Activated CD4-positive, alpha-beta memory T cell treated with anti-CD3 and anti-CD28 coated beads for 36 hours (primary cell): ENCODE measurements at regions not wholly inside any gene's neighbourhood (a gene's known extent, or its start where the extent isn't known, plus 50 kb on each side); places are given as distances from the start of the nearest gene placed in this dataset.

ENCODE experiments used
- CTCF ChIA-PET: fragments of 350-600 bp; sonication (Branson Sonifier 250); formaldehyde crosslinking; loops from one replicate; lab custom pipeline; 2021; ENCODE audit warnings: antibody characterized with exemption, inconsistent platforms; lab: Charles Lee
- POLR2A ChIA-PET: fragments of 350-600 bp; sonication (Branson Sonifier 250); formaldehyde crosslinking; loops from one replicate; lab custom pipeline; 2021; ENCODE audit warnings: antibody characterized with exemption; lab: Charles Lee
- DNase-seq: peaks from one replicate; pipeline ENCODE4 v3.0.0-alpha.2; 2020
- H3K27ac Mint-ChIP-seq: one replicate; pipeline ENCODE4 v1.8.0; 2021; ENCODE audit warnings: mixed read lengths
- H3K27me3 Mint-ChIP-seq: one replicate; pipeline ENCODE4 v1.8.0; 2021; ENCODE audit warnings: mixed read lengths
- H3K36me3 Mint-ChIP-seq: one replicate; pipeline ENCODE4 v1.8.0; 2021; ENCODE audit warnings: mixed read lengths
- H3K4me1 Mint-ChIP-seq: one replicate; pipeline ENCODE4 v1.8.0; 2021; ENCODE audit warnings: low read depth, mixed read lengths
- H3K4me3 Mint-ChIP-seq: one replicate; pipeline ENCODE4 v1.8.0; 2021; ENCODE audit warnings: mild to moderate bottlenecking, mixed read lengths
- H3K9me3 Mint-ChIP-seq: one replicate; pipeline ENCODE4 v1.8.0; 2021; ENCODE audit warnings: mixed read lengths
- intact Hi-C: fragments of 100-400 bp; cut with micrococcal nuclease; formaldehyde crosslinking; loops from one replicate; pipeline ENCODE4 v1.15.1; 2023

DNA sequence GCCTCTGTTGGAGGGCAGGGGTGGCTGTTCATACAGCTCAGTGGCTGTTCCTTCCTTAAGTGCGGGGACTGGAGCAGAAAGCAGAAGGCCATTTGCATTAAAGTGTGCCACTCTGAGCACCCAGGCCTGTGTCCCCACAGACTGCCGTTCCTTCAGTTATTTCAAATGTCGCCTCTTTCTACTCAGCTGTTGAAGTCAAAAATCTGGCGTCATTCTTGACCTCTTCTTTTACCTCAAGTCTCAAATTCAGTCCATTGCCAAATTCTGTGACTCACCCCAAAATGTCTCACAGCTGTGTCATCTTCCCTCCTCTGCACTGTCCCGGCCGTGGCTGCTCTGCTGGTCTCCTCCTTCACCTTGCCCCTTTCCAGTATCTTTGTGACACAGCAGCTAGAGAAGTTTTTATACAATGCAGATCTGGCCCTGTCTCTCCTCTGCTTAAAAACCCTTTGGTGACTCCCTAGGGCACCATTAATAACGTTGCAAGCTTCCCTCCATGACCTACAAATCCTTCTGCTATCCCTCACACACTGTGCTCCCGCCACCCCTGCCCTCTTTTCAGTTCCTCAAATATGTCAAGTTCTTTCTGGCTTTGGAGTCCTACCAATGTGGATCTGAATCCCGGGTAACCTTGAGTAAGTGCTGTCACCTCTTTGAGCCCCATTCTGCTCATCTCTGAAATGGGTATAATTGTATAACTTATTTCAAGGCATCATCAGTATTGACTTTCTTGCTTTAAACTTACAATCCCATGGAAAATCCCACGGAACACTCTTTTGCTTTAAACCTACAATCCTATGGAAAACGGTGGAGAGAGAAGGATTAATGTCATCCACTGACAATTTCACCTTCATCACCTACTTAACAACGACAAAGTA lies 98.3 kb upstream of the BOD1 start:
- ChIA-PET CTCF (no interaction called here), POLR2A (no interaction called here)
- intact Hi-C loops: no loop called here
- Mint-ChIP-seq H3K4me1 (no peaks in the 10 kb centered on the region), H3K4me3 (no peak overlapping the region), H3K36me3 (no peaks in the 10 kb centered on the region), H3K9me3 (no peaks in the 10 kb centered on the region), H3K27me3 (no peaks in the 10 kb centered on the region), H3K27ac (no peak overlapping the region)
- DNase-seq: no peak

DNA sequence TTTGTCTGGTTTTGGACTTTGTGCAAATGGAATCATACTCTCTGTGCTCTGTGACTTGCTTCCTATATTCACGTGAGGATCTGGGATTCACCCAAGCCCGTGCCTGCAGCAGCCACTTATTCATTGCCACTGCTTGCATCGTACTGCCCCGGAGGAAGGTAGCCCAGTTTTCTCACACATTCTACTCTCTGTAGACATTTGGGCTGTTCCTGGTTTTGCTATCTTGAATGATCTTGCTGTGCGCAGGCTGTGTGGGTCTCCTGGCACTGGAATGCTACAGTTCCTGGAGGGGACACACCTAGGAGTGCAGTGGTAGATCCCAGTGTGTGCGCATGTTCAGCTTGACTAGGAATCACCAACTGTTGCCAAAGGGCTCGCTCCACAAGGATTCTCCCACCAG lies 99.2 kb upstream of the BOD1 start:
- ChIA-PET POLR2A (no interaction called here), CTCF (no interaction called here)

DNA sequence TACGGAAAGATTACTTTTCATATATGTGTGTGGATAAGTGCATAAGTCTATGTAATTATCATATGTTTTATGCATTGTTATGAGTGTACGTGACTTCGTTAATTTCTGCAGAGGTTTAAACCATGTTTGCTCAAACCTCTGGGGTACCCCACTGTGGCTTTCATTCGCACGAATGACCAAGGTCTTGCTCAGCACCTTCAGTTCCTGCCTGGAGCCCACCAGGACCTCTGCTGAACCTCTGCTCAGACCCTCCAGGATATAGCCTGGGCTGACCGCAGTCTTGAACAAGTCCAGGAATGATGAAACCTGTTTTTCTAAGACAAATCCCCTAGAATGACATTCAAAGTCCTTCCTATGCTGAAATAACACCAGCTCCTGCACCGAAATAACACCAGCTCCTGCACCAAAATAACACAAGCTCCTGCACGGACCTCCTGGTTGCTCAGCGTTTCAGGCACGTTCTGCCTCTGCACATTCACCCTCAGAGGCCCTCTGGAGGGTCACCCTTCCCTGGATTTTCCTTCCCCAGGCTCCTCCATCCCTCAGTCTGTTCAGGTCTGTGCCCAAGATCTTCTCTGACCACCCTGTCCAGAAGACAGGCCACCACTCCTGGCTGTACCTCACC lies 99.7 kb upstream of the BOD1 start:
- no peak for DNase-seq
- ChIA-PET CTCF (no interaction called here), POLR2A (no interaction called here)
- intact Hi-C loops: no loop called here
- H3K27me3 Mint-ChIP-seq: no peaks in the 10 kb centered on the region
- no peak overlapping the region for H3K4me3 Mint-ChIP-seq
- H3K27ac Mint-ChIP-seq: no peak overlapping the region
- no peaks in the 10 kb centered on the region for H3K9me3 Mint-ChIP-seq
- no peaks in the 10 kb centered on the region for H3K4me1 Mint-ChIP-seq
- H3K36me3 Mint-ChIP-seq: no peaks in the 10 kb centered on the region

More for the DNA sequence above, 99.2 kb upstream of the BOD1 start:
- Mint-ChIP-seq H3K27me3 (no peaks in the 10 kb centered on the region), H3K9me3 (no peaks in the 10 kb centered on the region), H3K4me3 (no peak overlapping the region), H3K27ac (no peak overlapping the region), H3K36me3 (no peaks in the 10 kb centered on the region), H3K4me1 (no peaks in the 10 kb centered on the region)
- DNase-seq: no peak
- intact Hi-C loops: no loop called here

DNA sequence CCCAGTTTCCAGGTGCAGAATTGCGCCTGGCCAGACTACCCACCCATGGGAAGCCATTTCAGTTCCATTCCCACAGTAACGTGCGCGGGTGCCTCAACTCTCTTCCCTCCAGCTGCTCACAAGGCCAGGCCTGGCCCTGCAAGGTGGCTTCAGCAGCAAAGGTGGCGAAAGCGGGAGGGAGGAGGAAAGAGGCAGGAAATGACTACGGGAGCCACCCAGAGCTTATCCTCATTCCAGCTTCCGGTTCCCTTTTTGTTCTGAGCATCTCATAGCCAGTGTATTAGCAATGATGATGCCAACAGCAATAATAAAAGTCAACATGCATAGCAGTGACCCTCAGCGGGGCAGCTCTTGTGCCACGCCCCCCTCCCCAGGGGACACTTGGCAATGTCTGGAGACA lies 101.5 kb upstream of the BOD1 start:
- H3K36me3 Mint-ChIP-seq: no peaks in the 10 kb centered on the region
- POLR2A ChIA-PET: no interaction called here
- CTCF ChIA-PET: no interaction called here
- no peak overlapping the region for H3K27ac Mint-ChIP-seq
- intact Hi-C loops: no loop called here
- no peak overlapping the region for H3K4me3 Mint-ChIP-seq
- H3K9me3 Mint-ChIP-seq: no peaks in the 10 kb centered on the region
- DNase-seq: no peak
- H3K4me1 Mint-ChIP-seq: no peaks in the 10 kb centered on the region
- H3K27me3 Mint-ChIP-seq: no peaks in the 10 kb centered on the region

DNA sequence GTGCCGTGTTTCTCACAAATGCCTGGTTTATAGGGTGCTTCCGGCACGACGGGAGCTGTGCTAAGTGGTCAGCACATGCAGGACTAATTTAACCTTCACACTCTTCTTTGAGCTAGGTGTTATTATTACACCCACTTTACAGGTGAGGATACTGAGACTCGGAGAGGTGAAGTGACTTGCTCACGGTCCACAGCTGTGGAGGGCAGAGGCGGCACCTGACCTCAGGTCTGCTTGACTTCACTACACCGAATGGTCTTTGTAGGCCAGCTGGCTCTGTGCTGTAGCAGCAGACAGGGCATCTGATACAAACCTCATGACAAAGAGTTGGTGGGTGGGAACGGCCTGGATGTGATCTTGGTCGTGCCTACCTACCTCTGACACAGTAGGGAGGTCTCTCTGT lies 102.0 kb upstream of the BOD1 start:
- H3K4me3 Mint-ChIP-seq: no peak overlapping the region
- H3K9me3 Mint-ChIP-seq: no peaks in the 10 kb centered on the region
- H3K27ac Mint-ChIP-seq: no peak overlapping the region
- no peaks in the 10 kb centered on the region for H3K4me1 Mint-ChIP-seq
- no peak for DNase-seq
- POLR2A ChIA-PET: no interaction called here
- CTCF ChIA-PET: interaction anchor here (1.0 kb wide), 1 partner anchor 54 kb away, joined by 3 read pairs; no protein-coding TSS in a partner anchor
- no peaks in the 10 kb centered on the region for H3K36me3 Mint-ChIP-seq
- no peaks in the 10 kb centered on the region for H3K27me3 Mint-ChIP-seq
- intact Hi-C loops: no loop called here

DNA sequence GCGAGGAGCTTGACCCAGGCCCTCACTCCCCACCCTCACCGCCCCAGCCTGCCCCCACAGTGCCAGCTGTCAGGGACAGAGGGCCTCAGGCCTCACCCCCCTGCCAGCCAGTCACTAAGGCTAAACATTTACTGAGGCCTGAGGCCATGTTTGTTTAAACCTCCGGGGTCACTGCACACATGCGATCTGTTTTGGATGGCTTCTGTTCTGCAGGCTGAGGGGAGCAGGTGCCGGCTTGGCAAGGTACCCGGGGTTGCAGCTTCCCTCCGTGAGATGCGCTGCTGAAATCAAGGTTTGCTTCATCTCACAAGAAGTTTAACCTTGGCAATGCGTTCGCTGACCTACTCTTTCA lies 103.3 kb upstream of the BOD1 start:
- H3K9me3 Mint-ChIP-seq: no peaks in the 10 kb centered on the region
- CTCF ChIA-PET: interaction anchor here (1.0 kb wide), 1 partner anchor 56 kb away, joined by 3 read pairs; no protein-coding TSS in a partner anchor

DNA sequence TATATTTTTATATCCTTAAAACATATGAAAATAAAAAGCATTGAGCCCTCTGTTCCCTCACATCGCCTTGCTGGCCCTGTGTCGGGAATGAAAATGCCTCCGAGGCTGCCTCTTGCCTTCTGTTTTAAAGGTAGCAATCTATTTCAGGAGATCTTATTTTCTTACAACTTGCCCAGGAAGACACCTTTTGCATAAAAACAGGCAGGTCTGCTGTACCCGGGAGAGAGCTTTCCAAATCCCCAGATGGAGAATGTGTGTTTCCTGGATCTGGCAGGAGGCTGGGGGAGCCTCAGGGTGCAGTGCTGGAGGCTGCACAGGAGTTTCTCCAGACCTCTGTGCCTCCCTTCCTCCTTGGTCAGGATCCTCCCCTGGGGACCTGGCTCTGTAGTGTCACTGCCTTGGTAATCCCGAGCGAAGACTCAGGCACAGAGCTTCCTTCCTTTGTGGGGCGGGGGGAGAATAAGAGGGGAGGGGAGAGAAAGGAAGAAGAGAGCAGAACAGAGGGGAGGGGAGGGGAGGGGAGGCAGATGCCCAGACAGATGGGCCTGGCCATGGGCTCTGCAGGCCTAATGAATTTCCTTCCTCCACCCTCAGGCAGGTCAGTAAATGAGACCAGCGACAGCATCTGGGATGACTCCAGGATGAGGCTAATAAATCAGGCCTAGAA lies 104.0 kb upstream of the BOD1 start:
- POLR2A ChIA-PET: no interaction called here
- DNase-seq: no peak
- peaks cover 1% of the 10 kb centered on the region for H3K9me3 Mint-ChIP-seq
- intact Hi-C loops: no loop called here
- H3K27me3 Mint-ChIP-seq: no peaks in the 10 kb centered on the region
- H3K36me3 Mint-ChIP-seq: no peaks in the 10 kb centered on the region
- no peak overlapping the region for H3K27ac Mint-ChIP-seq
- CTCF ChIA-PET: no interaction called here
- H3K4me1 Mint-ChIP-seq: no peaks in the 10 kb centered on the region
- H3K4me3 Mint-ChIP-seq: no peak overlapping the region

More for the DNA sequence above, 103.3 kb upstream of the BOD1 start:
- no peaks in the 10 kb centered on the region for H3K4me1 Mint-ChIP-seq
- no peak for DNase-seq
- intact Hi-C loops: no loop called here
- no peak overlapping the region for H3K4me3 Mint-ChIP-seq
- H3K36me3 Mint-ChIP-seq: no peaks in the 10 kb centered on the region
- H3K27me3 Mint-ChIP-seq: no peaks in the 10 kb centered on the region
- POLR2A ChIA-PET: interaction anchor here (0.6 kb wide), 1 partner anchor 244 kb away, joined by 4 read pairs; no protein-coding TSS in a partner anchor
- H3K27ac Mint-ChIP-seq: no peak overlapping the region

DNA sequence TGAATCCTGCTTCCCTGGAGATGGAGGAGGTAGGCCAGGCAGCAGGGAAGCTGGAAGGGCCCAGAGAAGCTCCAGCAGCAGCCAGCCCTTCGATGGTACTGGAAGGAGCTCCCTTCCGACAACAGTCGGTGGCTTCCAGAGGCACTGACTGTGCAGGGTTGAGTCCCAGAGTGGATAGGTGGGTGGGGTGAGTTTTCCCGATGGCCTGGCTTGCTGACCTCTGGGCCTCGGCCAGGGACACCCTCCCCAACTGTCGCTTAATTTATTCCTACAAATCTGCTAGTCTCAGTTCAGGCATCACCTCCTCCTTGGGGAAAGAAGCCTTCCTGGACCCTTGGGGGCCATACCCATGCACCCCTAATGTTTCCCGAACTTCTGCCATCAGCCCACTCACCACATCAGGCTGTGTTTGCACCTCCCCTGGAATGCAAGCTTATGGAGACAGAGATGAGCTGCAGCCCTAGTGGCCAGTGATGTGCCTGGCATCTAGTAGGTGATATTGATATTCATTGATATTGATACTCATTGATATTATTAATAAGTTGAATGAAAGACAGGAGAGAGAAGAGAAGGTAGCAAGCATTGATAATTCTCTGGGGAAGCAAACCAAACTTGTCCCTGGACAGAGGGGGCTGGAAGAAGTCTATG lies 104.6 kb upstream of the BOD1 start:
- ChIA-PET POLR2A (no interaction called here), CTCF (no interaction called here)
- Mint-ChIP-seq H3K4me1 (no peaks in the 10 kb centered on the region), H3K4me3 (no peak overlapping the region), H3K9me3 (peaks cover 7% of the 10 kb centered on the region), H3K27me3 (no peaks in the 10 kb centered on the region), H3K36me3 (no peaks in the 10 kb centered on the region), H3K27ac (no peak overlapping the region)
- no peak for DNase-seq
- intact Hi-C loops: no loop called here

DNA sequence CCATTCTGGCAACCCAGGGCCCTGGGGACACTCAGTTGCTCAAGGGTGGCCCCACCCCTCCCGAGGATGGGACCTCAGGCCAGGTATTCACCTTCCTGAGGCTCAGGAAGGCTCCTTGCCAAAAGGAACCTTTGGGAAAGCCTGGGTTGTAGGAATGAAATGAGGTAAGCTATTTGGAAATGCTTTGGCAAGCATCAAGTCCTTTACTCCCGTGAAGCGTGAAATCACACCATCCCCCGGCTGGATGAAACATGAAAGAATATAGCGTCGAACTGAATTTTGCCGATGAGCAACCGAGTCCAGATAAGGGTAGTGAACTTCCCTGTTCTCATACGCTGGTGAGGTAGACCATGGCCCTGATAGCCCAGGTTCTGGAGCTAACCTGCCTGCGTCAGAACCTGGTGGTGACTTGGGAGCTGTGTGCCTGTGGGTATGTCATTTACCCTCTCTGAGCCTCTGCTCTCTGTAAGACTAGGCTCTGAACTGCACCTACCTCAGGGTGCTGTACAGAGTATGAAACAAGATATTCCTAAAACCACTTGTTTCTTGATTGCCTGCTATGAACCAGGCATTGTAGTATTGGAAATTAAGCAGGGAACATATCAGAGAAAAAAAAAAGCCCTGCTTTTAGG lies 105.3 kb upstream of the BOD1 start:
- Mint-ChIP-seq H3K4me1 (peaks cover 2% of the 10 kb centered on the region), H3K36me3 (no peaks in the 10 kb centered on the region), H3K27ac (no peak overlapping the region), H3K9me3 (peaks cover 7% of the 10 kb centered on the region), H3K4me3 (no peak overlapping the region), H3K27me3 (no peaks in the 10 kb centered on the region)
- ChIA-PET POLR2A (no interaction called here), CTCF (no interaction called here)
- no peak for DNase-seq
- intact Hi-C loops: no loop called here

DNA sequence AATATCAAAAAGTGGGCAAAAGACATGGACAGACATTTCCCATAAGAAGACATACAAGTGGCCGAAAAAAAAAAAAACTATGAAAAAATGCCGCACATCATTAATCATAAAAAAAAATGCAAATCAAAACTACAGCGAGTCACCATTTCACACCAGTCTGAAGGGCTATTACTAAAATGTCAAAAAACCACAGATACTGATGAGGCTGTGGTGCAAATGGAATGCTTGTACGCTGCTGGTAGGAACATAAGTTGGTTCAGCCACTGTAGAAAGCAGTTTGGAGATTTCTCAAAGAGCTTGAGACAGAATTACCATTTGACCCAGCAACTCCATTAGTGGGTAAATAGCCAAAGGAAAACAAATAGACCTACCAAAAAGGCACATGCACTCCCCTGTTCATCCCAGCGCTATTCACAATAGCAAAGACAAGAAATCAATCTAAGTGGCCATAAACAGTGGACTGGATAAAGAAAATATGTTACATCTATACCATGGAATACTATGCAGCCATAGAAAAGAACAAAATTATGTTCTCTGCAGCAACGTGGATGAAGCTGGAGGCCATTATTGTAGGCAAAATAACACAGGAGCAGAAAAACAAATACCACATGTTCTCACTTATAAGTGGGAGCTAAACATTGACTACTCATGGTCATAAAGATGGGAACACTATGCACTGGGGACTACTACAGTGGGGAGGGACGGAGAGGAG lies 110.6 kb upstream of the BOD1 start:
- Mint-ChIP-seq H3K36me3 (no peaks in the 10 kb centered on the region), H3K4me1 (peaks cover 3% of the 10 kb centered on the region), H3K27me3 (no peaks in the 10 kb centered on the region), H3K4me3 (no peak overlapping the region), H3K27ac (no peak overlapping the region), H3K9me3 (peaks cover 7% of the 10 kb centered on the region)
- POLR2A ChIA-PET: no interaction called here
- intact Hi-C loops: no loop called here
- DNase-seq: no peak
- CTCF ChIA-PET: interaction anchor here (1.3 kb wide), 1 partner anchor 585 kb away, joined by 3 read pairs; no protein-coding TSS in a partner anchor
